IMR-90 (cell line): ENCODE measurements at regions not wholly inside any gene's neighbourhood (a gene's known extent, or its start where the extent isn't known, plus 50 kb on each side); places are given as distances from the start of the nearest gene placed in this dataset.

Experiments used
- ATAC-seq: fragments of 200-7000 bp; cut with Tn5 transposase; 2 replicates; pipeline ENCODE4 v1.9.1; 2020; ENCODE audit warnings: low read depth, mild to moderate bottlenecking, moderate library complexity
- BruUV-seq: library from RNA; stranded (reverse); fragments of 400-500 nt; replicated peaks from 2 replicates; lab custom pipeline; 2021; lab: Mats Ljungman, UMichigan
- CTCF ChIA-PET: fragments of 300-600 bp; formaldehyde crosslinking; extraction: SDS; loops from one replicate; lab custom pipeline; 2021; ENCODE audit warnings: antibody characterized with exemption; lab: Yijun Ruan, JAX
- POLR2A ChIA-PET: fragments of 300-600 bp; sonication (Branson Sonifier 250); formaldehyde crosslinking; loops from one replicate; lab custom pipeline; 2022; ENCODE audit warnings: antibody characterized with exemption; ENCODE audit not compliant: unreplicated experiment; lab: Charles Lee
- DNase-seq: peaks from one replicate; pipeline ENCODE4 v3.0.0; 2013
- H2AFZ ChIP-seq: replicated peaks from 2 replicates; pipeline ENCODE3; 2013; ENCODE audit warnings: low read length, mild to moderate bottlenecking; ENCODE audit not compliant: poor library complexity
- H2AK5ac ChIP-seq: 2 replicates; pipeline ENCODE4 v1.6.1; 2013; ENCODE audit warnings: low read depth, low read length, inconsistent platforms
- H2AK9ac ChIP-seq: replicated peaks from 2 replicates; pipeline ENCODE3; 2013; ENCODE audit warnings: mild to moderate bottlenecking, low read depth, low read length, moderate library complexity; ENCODE audit not compliant: poor library complexity
- H2BK120ac ChIP-seq: 2 replicates; pipeline ENCODE4 v1.6.1; 2013; ENCODE audit warnings: low read depth, low read length, inconsistent platforms
- H2BK15ac ChIP-seq: 3 replicates; pipeline ENCODE4 v1.6.1; 2013; ENCODE audit warnings: low read depth, low read length, inconsistent platforms
- H2BK20ac ChIP-seq: 2 replicates; pipeline ENCODE4 v1.6.1; 2013; ENCODE audit warnings: low read depth, mild to moderate bottlenecking, inconsistent platforms, low read length, moderate library complexity
- H2BK5ac ChIP-seq: 2 replicates; pipeline ENCODE4 v1.6.1; 2013; ENCODE audit warnings: mild to moderate bottlenecking, low read depth, low read length, inconsistent platforms; ENCODE audit not compliant: poor library complexity, severe bottlenecking
- H3K14ac ChIP-seq: replicated peaks from 2 replicates; pipeline ENCODE4 v1.6.1; 2013; ENCODE audit warnings: low read depth, low read length, inconsistent platforms
- H3K18ac ChIP-seq: 2 replicates; pipeline ENCODE4 v1.6.1; 2013; ENCODE audit warnings: low read depth, low read length, control low read depth
- H3K23ac ChIP-seq: 2 replicates; pipeline ENCODE4 v1.6.1; 2013; ENCODE audit warnings: low read depth, low read length, inconsistent platforms
- H3K27ac ChIP-seq: 2 replicates; pipeline ENCODE4 v1.5.1; 2013; ENCODE audit warnings: mild to moderate bottlenecking, control low read depth, low read length; ENCODE audit not compliant: insufficient read depth
- H3K27me3 ChIP-seq: 2 replicates; pipeline ENCODE4 v1.6.1; 2013; ENCODE audit warnings: low read length; ENCODE audit not compliant: control insufficient read depth, insufficient read depth
- H3K36me3 ChIP-seq: 2 replicates; pipeline ENCODE4 v1.6.1; 2013; ENCODE audit warnings: low read length, mixed read lengths; ENCODE audit not compliant: control insufficient read depth, insufficient read depth
- H3K4ac ChIP-seq: 2 replicates; pipeline ENCODE4 v1.6.1; 2013; ENCODE audit warnings: low read depth, low read length, inconsistent platforms
- H3K4me1 ChIP-seq: 2 replicates; pipeline ENCODE4 v1.6.1; 2013; ENCODE audit warnings: low read length, mixed read lengths; ENCODE audit not compliant: control insufficient read depth, insufficient read depth
- H3K4me2 ChIP-seq: 2 replicates; pipeline ENCODE4 v1.6.1; 2013; ENCODE audit warnings: low read depth, mild to moderate bottlenecking, control low read depth, low read length, moderate library complexity
- H3K4me3 ChIP-seq: 2 replicates; pipeline ENCODE4 v1.5.1; 2013; ENCODE audit warnings: low read depth, mild to moderate bottlenecking, control low read depth, low read length, moderate library complexity; ENCODE audit not compliant: insufficient read depth
- H3K56ac ChIP-seq: 2 replicates; pipeline ENCODE4 v1.6.1; 2013; ENCODE audit warnings: low read length, inconsistent platforms; ENCODE audit not compliant: insufficient read depth; ENCODE audit errors: extremely low read depth
- H3K79me1 ChIP-seq, 2 experiments: 2 replicates each; pipeline ENCODE4 v1.6.1; 2013; ENCODE audit warnings: low read length in 2 of 2, inconsistent platforms in 1 of 2, low read depth in 1 of 2
- H3K9ac ChIP-seq: 2 replicates; pipeline ENCODE4 v1.6.1; 2013; ENCODE audit warnings: low read depth, low read length, control low read depth
- H3K9me1 ChIP-seq: 2 replicates; pipeline ENCODE4 v1.6.1; 2013; ENCODE audit warnings: low read length, inconsistent platforms; ENCODE audit not compliant: insufficient read depth
- H3K9me3 ChIP-seq: 2 replicates; pipeline ENCODE4 v1.6.1; 2013; ENCODE audit warnings: low read length; ENCODE audit not compliant: control insufficient read depth, insufficient read depth
- H4K20me1 ChIP-seq: 2 replicates; pipeline ENCODE4 v1.6.1; 2013; ENCODE audit warnings: low read length, inconsistent platforms; ENCODE audit not compliant: insufficient read depth
- H4K5ac ChIP-seq: 2 replicates; pipeline ENCODE4 v1.6.1; 2013; ENCODE audit warnings: mild to moderate bottlenecking, low read depth, low read length, control low read depth
- H4K8ac ChIP-seq, 2 experiments: 2 replicates each; pipeline ENCODE4 v1.6.1; 2013; ENCODE audit warnings: low read depth in 2 of 2, low read length in 2 of 2, control low read depth in 1 of 2, inconsistent platforms in 1 of 2
- H4K91ac ChIP-seq: 2 replicates; pipeline ENCODE4 v1.6.1; 2013; ENCODE audit warnings: low read depth, low read length, inconsistent platforms; ENCODE audit not compliant: insufficient read depth
- MXI1 ChIP-seq: IDR thresholded peaks from 2 replicates; pipeline ENCODE4 v1.6.1; 2012; ENCODE audit warnings: low read depth, mild to moderate bottlenecking, low read length, moderate library complexity, borderline replicate concordance
- RAD21 ChIP-seq: IDR thresholded peaks from 2 replicates; pipeline ENCODE4 v1.6.1; 2012; ENCODE audit warnings: low read length, improper control_type of control experiment
- RFX5 ChIP-seq: IDR thresholded peaks from 2 replicates; pipeline ENCODE4 v1.8.0; 2012; ENCODE audit warnings: low read depth, mild to moderate bottlenecking, low read length, moderate library complexity
- WGBS, 2 experiments: methylation state at CpG; one replicate each; pipeline versions ENCODE4 v1.1.5 to v1.1.7; 2013; ENCODE audit warnings: missing lambda C conversion rate in 2 of 2; ENCODE audit not compliant: insufficient read length in 1 of 2; ENCODE audit errors: extremely low coverage in 2 of 2; 5-methylcytosine and 5-hydroxymethylcytosine counted together
- dilution Hi-C: fragments of 300-500 bp; cut with HindIII; formaldehyde crosslinking; loops from one replicate; pipeline ENCODE4 v1.14.3; 2018; ENCODE audit warnings: low sequenced_read_pairs; ENCODE audit not compliant: unreplicated experiment
- in situ Hi-C: fragments of 300-500 bp; cut with MboI; formaldehyde crosslinking; loops from 3 replicates; pipeline ENCODE4 v1.14.3; 2019; ENCODE audit warnings: low sequenced_read_pairs, inconsistent platforms, mixed read lengths
- intact Hi-C: fragments of 100-400 bp; cut with micrococcal nuclease; formaldehyde crosslinking; loops from 2 replicates; pipeline ENCODE4 v1.10.0; 2022

DNA sequence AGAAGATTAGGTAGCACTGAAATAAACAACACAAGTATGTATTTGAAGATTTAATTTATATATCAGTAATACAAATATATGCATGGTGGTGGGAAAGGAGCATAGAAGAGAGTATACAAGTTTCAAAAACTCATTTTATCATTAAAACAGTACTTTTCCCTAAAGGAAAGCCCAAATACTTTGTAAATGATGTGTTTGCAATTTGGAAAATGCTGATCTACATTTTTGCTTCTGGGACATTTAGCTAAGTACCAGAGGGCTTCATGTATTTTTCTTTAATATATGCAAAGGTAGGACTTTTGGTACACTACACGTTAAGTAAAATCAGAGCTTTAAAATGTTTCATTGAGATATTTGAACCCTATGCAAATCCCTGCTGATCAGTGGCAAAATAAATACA, 1624.2 kb downstream of the SUCLG1 start:
- Histone ChIP-seq H4K5ac (no peak overlapping the region), H3K4me2 (no peak overlapping the region), H3K9me3 (no peaks in the 10 kb centered on the region), H4K91ac (no peak overlapping the region), H3K27me3 (no peaks in the 10 kb centered on the region), H2BK20ac (no peak overlapping the region), H3K79me1 (no peaks in the 10 kb centered on the region), H3K36me3 (no peaks in the 10 kb centered on the region), H3K23ac (no peak overlapping the region), H2BK15ac (no peak overlapping the region), H2BK5ac (no peak overlapping the region), H3K14ac (no peak overlapping the region), H3K56ac (no peak overlapping the region), H4K20me1 (no peaks in the 10 kb centered on the region), H3K4me3 (no peak overlapping the region), H2AK5ac (no peak overlapping the region), H2AK9ac (no peak overlapping the region), H2BK120ac (no peak overlapping the region), H3K18ac (no peak overlapping the region), H3K9ac (no peak overlapping the region), H3K4me1 (no peaks in the 10 kb centered on the region), H4K8ac (no peak overlapping the region), H3K9me1 (no peaks in the 10 kb centered on the region), H3K27ac (no peak overlapping the region), H2AFZ (no peak overlapping the region), H3K4ac (no peak overlapping the region)
- BruUV-seq: no TSS peak
- no CpG with 5 or more reads among the region's 1 CpG for WGBS, 2 experiments
- no peak for ATAC-seq
- dilution Hi-C loops (no loop called here), in situ Hi-C loops (no loop called here), intact Hi-C loops (no loop called here)
- DNase-seq: no peak
- CTCF ChIA-PET: no interaction called here
- TF ChIP-seq MXI1: no peak
- no peak for TF ChIP-seq RAD21
- TF ChIP-seq RFX5: no peak
- POLR2A ChIA-PET: no interaction called here
